ENCODE measurements at regions not wholly inside any gene's neighbourhood (a gene's known extent, or its start where the extent isn't known, plus 50 kb on each side); places are given as distances from the start of the nearest gene placed in this dataset.

DNA sequence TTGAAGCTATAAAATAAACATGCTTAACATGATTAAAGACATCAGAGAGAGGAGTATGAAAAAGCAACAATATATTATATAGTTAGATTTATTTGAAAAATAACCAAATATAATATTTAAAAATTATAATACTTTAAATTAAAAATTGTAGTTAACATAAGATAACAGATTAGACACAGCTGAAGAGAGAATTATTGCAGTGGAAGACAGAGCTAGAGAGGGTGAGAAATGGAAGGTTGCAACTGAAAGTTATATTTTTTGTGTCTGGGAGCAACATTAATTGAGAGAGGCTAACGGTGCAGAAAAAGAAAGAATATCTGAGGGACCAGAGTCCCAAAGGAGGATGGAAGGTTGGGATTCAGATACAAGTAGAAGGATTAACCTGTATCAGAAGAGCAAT is 548.9 kb upstream of the FZD8 start:
- no peak for DNase-seq

DNA sequence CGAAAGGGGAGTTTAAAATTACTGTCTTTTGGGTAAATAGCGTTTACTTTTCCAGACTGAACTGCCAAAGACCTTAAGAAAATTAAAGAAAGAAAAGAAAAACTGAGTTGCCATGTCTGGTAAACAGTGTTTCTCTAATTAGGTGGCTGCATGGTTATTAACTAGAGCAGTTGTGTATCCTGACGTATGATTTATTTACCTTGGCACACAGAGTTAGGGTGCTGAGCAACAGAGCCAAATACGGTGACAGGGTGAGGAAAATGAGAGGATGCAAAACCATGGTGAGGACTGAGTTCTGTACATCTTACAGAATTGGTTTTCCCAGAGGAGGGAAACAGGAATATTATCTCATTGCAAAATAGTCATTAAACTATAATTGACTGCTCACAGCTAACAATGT is 546.4 kb upstream of the FZD8 start:
- DNase-seq = no peak

DNA sequence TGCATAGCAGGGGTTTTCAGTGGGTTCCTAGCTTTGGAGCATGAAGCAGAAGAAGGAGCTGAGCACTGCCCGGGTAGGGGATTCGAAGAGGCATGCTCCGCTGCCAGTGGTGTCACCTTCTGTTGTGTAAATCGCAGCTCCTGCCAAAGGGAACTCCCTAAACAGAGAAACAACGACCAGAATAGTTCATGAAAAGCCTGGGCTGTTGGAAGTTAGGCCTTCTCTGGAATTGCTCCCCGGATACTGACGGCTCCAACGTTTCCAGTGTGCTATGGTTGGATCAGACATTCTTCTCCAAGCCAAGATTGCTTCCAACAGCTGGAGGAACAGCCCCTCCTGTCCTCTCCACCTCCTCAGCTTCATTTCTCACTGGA is 546.0 kb upstream of the FZD8 start:
- DNase-seq = no peak

DNA sequence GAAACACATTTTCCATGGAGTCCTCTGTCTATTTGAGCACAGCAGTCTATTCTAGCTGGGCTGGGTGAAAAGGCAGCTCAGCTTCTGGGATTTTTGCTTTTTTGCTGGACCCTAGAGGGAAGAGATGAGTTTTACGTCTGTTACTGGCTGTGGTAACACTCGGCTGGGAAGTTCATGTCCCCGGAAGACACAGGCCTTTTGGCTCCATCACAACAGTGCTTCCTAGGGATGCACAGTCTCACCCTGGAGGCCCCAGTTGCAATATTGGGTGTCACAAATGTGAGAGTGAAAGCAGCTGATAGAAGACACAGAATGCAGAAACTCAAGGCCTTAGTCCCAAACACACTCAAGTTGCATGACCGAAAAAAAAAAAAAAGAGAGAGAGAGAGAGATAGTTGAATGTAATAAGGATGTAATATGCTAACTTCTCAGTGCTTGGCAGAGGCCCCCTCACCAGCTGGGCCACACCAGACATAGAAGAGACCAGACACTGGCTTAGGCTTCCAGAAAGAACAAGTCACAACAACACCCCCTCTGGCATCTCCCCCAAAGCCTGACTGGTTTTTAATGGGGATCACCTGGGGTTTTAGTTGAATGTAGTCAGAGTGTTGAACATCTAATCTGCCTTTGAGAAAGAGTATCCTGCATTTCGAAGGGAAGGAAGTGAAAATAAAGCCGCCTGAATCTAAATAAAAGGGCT is 545.4 kb upstream of the FZD8 start:
- no peak for DNase-seq

DNA sequence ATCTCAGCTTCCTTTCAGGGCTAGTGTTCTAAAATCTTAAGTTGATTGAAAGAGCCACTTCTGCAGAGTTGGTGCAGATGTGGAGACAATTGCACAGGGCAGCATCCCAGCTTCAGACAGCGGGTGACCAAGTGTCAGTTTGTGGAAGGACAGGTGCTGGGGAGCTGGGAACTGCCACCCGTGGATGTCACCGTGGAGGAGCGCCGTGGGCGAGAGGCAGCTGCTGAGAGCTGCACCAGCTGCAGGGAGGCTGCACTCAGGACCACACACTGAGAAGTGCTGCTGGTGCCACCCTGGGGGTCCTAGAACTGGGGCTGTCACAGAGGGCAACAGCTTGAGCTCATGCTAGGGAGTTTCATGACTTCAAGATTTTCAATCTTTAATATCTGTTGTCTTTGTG is 543.0 kb upstream of the FZD8 start:
- no peak for DNase-seq

DNA sequence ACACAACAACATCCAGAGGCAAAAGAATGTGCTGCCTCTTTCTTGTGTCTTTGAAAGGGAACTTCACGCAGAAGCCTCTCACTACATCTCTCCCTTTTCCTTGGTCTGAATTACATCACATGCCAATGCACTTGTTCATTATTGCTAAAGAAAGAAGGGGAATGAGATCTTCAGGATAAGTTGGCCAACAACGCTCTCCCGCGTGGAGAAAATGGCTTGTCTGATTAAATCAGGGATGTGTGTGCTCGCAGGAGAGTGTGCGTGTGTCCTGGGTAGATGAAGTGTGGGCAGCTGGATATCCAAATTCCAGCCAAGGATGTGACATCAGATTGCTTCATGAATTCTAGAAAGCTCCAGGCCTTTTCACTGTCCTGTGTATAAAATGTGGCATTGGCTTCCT is 541.6 kb upstream of the FZD8 start:
- no peak for DNase-seq

DNA sequence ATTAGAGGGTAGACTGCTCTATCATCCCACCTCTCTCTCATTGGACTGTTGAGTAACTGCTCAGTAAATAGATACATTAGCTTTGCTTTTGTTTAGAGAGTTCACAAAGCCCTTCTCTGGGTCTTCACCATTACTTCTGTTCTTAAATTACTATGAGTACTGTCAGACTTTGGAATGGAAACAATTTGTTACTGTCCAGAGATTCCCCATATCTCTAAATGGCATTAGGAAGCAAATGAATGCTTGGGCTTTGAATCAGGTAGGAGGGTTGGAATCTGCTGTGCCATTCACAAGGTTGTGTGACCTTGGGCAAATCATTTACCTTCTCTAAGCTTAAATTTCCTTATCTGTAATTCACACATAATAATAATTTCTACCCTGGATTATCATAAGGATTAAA is 541.0 kb upstream of the FZD8 start:
- no peak for DNase-seq

DNA sequence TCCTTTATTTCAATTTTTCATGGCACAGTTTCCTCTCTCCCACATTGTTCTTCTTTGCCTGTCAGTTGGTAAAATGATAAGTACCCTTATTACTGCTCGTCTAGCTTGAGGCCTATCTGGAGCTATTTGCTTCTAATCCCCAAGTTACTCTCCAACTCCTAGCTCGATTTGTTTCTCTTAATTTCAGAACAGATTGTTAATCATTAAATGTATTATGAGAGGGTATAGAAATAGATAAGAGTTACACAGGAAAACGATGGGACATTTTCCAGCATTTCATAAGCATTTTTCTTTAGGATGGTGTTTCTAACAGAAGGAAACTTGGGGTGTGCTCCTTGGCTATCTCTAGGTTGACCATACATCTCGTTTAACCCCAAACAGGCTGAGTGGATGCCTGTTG is 540.5 kb upstream of the FZD8 start:
- no peak for DNase-seq

DNA sequence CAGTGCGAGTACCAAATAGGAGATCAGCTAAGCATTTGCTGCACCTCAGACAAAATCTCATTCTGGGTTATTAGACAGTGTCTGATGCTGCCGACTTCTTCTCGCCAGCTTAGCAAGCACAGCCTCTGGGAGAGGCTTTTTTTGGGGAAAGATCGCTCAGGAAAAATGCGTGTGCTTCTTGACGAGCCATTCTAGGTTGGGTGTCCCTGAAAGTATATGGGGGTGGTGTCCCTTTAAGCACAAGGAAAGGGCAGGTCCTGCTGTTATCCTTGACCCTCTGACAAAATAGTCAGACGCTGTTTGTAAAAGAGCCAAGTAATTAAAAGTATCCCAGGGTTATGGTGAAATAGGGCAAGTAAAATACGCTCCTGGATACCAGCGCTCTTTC is 540.1 kb upstream of the FZD8 start:
- DNase-seq = no peak

DNA sequence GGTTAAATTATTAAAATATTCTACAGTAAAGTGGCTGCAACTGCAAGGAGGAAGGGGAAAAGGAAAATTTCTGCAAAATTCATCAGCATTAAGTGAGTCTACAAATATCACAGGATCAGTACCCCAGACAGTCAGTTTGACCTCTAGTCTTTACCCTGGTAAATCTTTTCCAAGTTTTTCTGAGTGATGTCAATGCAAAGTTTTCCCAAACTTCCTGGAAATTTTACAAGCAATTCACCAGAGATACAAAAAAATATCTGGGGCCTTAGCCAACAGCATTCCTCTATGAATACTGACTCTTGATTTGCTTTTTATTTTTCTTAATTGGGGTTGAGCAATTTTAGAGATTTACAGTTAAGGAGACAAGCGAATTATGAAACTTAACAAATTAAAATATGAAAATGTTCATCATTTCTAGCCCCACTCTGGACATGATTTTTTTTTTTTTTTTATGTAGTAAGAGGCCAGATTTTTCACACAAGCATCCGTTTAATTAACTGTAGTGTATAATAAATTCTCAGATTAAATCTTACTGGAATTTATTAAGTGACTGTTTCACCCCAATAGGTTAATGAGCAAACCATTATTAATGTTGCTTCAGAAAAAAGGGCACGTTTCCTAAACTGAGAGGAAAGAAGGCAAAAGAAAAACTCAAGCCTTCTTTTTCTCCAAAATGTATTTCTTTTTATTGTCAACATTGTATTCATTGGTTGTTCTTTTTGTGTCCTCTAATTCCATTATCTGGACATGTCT is 539.5 kb upstream of the FZD8 start:
- DNase-seq = no peak

DNA sequence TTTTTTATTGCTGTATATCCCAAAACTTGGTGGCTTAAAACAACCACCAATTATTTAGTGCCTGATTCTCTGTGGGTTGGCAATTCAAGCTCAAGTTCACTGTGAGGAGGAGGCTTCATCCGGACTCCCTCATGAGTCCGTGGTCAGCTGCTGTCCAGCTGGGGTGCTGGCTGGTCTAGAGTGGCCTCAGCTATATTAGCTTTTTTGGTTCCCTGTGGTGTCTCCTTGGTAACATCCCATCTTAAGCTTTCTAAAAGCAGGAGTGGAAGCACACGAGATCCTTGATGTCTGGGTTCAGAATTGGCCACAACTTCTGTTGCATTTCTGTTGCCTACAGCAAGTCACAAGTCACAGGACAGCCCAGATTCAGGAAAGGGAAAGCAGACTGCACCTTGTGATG is 536.5 kb upstream of the FZD8 start:
- no peak for DNase-seq

DNA sequence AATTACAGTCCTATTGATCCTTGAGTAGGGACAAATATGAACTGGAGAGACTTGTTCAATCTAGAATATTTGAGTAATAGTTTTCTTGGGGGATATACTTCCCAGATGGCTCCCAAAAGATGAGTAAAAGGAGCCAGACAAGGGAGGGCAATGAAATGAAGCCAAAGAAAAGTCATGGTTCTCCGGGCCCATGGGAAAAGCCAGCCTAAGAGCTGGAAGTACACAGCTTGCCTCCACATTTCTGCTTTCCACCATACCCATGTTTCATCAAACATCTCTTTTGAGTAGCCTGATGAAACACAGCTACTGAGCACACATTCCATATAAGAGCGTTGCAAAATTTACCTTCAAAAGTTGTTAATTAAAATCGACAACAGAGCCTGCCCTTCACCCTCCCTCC is 535.0 kb upstream of the FZD8 start:
- DNase-seq = no peak

DNA sequence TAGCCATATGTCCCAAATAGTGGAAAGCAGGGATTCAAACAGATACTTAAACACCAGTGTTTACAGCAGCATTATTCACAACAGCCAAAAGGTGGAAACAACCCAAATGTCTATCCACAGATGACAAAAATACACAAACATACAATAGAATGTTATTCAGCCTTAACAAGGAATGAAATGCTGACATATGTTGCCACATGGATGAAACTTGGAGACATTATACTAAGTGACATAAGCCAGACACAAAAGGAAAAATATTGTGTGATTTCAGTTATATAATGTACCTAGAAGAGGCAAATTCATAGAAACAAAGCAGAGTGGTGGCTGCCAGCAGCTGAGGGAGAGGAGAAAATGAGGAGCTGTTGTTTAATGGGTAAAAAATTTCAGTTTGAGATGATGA is 533.9 kb upstream of the FZD8 start:
- DNase-seq = no peak

DNA sequence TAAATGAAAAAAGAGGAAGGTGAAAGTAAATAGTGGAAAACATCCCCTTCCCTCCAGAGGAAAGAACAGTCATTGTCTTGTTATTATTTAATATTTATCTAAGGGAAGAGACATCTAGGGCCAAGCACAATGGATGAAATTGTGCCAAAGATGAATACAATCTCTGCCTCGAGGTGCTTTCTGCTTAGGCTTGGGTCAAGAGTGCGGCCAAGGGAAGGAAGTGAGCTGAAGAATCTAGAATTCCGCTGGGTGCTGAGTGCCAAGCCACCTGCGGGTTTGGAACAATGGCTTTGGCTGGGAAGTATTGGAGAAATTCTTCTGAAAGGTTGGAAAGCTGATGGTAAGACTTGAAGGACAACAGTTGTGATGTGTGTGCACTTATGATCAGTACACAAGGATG is 531.3 kb upstream of the FZD8 start:
- DNase-seq = no peak

DNA sequence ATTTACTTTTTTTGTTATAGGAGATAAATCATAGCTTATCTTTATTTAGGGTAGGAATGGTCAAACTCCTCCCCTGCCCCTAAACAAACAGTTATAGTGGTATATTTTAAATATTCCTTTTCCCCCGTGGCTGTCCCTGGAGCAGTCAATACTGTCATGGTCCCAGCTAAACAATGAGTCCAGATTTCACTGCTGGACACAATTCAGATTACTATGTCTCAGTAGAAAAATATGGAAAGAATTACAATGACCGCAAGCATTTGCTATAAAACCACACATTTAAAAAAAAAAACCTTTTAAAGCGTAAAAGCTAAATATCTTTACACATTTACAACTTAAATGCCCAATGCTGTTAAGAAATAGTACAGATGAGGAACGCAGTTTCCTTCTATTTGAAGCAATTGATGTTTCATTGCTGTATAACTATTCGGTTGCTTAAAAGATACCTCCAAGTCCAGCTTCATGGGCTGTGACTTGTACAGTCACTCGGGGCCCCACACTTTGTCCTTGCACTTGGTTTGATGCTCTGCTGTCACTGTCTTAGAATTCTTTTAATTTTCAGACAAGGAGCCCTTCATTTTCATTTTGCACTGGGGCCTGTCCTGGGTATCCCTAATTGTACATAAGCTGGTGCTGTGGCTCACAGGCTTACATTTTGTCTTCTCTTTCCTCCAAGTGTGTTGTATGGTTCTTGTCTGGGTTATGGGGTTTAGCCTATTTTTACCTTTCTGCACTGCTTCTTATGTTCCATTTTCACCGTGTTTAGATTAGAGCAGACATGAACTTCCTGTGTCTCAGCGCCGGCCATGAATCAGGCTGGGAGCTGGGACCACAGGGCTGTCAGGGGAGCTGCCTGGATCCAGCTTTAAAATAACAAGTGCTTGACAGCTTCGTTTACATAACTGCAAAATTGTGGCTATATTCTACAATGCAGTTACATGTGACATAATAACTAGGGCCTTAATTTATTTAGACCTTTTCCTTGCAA is 530.2 kb upstream of the FZD8 start:
- DNase-seq = no peak

DNA sequence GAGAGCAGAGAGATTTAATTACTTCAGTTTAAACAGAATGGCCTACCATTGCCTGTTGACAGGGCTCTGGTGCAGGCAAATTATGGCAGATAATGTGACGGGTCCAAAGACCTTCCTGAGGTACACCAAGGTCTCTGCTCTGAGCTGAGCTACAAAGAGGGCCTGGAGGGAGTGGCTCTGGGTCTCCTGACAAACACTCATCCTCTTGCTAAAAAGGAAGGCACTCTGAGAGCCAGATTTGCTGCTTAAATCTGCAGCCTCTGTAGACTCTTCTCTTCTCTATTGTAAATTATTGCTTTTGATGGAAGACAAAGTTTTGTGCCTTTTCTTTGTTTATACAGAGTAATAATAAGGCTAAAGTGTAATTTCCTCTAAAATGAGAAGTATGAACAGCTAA is 529.5 kb upstream of the FZD8 start:
- DNase-seq = no peak

DNA sequence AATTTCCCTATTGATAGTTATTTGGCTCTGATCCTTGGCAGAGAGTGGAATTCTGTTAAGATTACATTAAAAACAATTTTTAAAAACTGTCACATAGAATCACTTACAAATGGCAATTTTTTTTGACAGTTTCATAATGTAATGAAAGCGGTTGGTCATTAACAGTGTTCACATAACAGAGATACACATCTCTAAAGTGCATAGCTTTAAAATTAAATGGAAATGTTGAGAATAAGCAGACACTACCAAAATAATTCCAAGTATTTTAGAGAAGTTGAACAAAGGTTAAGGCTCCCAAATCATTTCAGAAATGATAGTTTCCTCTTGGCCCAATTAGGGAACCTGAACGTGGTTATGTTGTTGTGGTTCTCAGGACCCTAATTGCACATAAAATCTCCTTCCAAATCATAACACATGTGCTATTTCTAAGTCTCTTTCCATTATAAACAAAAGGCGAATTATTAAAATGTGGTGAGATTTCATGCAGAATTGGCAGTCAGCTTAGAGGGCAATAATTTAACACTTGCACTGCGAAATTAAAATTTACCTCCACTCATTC is 528.9 kb upstream of the FZD8 start:
- no peak for DNase-seq

DNA sequence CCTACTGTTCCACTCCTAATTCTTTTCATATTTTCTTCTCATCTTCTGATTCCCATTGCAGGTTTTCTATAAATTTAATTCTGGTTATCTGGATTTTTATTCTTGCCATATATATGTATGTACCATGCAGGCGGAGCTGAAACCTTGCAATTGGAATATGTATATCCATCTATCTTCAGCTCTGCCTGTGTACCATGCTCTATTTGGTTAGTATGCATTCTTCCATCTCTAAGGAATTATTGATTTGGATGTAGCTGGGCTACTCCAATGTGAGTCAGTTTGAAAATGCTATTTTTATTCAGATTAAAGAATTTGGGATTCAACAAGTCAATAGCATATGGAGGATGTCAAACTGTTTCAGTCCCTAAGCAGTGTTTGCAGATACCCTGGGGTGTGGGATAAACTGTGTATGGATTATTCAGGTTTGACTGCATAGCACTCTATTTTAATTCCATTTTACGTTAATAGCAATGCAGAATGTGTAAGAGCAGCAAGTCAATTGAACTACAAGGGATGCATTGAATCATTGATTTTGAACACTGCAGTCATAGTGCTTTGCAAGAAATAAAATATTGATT is 528.1 kb upstream of the FZD8 start:
- DNase-seq = no peak

DNA sequence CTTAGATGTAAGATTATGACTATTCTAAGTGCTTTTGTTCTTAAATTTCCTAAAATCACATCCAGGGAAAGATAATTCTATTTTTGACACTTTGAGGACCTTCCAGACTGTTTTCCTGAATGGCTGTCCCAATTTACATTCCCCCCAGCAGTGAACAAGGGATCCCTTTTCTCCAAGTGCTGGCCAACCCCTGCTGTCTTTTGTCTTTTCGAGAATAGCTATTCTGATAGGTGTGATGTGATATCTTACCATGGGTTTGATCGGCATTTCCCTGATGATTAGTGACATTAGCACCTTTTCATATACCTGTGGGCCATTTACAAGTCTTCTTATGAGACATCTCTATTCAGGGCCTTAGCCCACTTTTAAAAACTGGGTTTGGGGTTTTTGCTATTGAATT is 526.7 kb upstream of the FZD8 start:
- DNase-seq = no peak

DNA sequence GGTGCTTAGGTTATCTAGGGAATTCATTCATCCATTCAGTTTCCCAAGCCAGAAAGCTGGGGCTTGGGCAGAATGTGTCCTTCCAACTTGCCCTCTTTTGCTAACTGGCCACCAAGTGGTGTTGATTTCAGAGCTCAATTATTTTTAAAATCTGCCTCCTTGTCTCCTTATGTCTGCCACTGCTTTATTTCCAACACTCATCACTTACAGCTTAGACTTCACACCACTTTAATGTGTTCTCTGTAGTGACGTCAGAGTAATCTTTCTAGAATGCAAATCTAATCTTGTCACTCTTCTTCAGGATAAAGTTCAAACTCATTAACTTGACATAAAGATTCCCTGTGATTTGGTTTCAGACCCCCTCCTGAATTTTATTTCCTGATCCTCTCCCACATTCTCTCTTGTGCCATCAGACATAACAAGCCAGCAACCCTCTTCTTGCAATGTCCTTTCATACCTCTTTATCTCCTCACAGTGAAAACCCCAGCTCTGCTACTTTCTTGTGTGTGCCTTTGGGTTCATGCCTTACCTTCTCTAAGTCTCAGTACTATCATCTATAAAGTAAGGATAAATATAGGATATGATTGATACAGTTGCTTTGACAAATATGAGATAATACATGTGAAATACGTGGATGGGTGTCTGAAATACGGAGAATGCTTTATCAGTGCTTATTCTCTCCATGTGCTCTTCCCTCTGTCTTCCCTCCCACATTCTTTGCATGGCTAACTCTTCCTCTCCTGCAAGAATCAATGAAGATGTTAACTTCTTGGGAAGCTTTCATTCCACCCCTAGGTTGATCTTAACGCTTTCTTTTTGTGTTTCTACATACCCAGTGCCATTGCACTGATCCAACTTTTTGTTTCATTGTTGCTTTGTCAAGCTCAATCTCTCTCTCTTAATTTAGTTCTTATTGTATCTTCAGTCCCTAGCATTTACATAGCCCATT is 522.7 kb upstream of the FZD8 start:
- DNase-seq = no peak

DNA sequence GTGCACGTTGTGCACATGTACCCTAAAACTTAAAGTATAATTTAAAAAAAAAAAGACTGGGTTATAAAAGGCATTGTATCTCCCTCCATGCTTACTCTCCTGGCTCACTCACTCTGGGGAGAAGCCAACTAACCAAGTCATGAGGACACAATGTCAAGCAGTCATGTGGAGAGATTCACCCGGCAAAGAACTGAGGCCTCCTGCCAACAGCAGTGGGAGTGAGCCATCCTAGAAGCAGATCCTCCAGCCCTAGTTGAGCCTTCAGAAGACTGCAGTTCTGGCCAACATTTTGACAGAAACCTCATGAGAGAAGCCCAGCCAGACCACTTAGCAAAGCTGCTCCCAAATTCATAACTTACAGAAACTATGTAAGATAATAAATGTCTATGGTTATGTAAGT is 521.7 kb upstream of the FZD8 start:
- DNase-seq = no peak

DNA sequence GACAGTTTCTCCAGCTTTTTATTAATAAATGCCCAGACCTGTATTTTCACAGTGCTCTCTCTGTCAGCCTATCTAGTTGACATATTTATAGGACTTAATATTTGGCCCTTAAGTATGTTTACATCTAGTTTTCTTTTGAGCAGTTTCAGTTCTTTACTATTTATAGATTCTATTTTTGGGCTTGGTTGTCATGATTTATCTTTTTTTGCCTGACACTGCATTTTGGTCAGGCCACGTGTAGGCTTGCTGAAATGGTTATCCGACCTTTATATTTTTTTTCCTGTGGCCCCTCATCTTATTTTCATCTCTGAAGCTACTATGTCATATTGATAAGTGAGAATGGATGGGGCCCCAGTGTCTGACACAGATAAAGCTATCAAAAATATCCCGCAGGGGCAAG is 515.4 kb upstream of the FZD8 start:
- no peak for DNase-seq
